ENCODE measurements at regions not wholly inside any gene's neighbourhood (a gene's known extent, or its start where the extent isn't known, plus 50 kb on each side); places are given as distances from the start of the nearest gene placed in this dataset.

DNA sequence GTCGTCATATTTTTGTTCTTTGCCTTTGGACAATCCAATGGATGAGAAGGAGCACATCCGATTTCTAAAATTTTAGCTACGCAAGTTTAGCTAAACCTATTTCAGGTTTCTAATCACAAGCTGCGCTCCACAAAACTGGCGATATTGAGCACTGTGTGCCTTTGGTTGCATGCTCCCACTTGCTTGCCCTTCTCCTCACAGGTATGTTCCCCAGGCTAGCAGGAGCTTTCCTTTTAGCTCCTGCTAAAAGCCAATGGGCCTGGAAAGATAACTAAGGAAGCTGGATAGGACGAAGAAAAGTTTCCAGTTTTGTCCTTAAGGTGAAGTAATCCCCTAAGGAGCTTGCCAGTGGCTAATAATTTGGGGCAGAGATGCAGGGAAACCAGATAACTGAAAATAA is 975.2 kb downstream of the FSTL5 start:
- TF ChIP-seq, protein P1, sequence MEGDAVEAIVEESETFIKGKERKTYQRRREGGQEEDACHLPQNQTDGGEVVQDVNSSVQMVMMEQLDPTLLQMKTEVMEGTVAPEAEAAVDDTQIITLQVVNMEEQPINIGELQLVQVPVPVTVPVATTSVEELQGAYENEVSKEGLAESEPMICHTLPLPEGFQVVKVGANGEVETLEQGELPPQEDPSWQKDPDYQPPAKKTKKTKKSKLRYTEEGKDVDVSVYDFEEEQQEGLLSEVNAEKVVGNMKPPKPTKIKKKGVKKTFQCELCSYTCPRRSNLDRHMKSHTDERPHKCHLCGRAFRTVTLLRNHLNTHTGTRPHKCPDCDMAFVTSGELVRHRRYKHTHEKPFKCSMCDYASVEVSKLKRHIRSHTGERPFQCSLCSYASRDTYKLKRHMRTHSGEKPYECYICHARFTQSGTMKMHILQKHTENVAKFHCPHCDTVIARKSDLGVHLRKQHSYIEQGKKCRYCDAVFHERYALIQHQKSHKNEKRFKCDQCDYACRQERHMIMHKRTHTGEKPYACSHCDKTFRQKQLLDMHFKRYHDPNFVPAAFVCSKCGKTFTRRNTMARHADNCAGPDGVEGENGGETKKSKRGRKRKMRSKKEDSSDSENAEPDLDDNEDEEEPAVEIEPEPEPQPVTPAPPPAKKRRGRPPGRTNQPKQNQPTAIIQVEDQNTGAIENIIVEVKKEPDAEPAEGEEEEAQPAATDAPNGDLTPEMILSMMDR (IDR thresholded peaks at IDR 0.05; ENCODE audit: insufficient read depth, low read length, poor library complexity, severe bottlenecking), result no peak
- TF ChIP-seq EZH2phosphoT487 (conservative IDR thresholded peaks at IDR 0.05; ENCODE audit: low read length), result no peak
